ENCODE measurements at regions not wholly inside any gene's neighbourhood (a gene's known extent, or its start where the extent isn't known, plus 50 kb on each side); places are given as distances from the start of the nearest gene placed in this dataset.

GRCh38 chr12:46105735-46106134 is 115.4 kb upstream of the SCAF11 start:
- H2BK5ac ChIP-seq (ENCODE audit: low read depth, low read length, poor library complexity, severe bottlenecking) = no peak overlapping the region
- no peak overlapping the region for H2AK5ac ChIP-seq (ENCODE audit: low read length, severe bottlenecking)
- DNase-seq = no peak
- no peak overlapping the region for H4K8ac ChIP-seq (ENCODE audit: low read length)
- H3K4ac ChIP-seq (ENCODE audit: low read depth in 1 of 2, low read length in 2 of 2) = no peak overlapping the region
- H3K27ac ChIP-seq (ENCODE audit: low read length, poor library complexity, severe bottlenecking) = no peak overlapping the region
- no peak overlapping the region for H3K9ac ChIP-seq (ENCODE audit: low read length)
- no peaks in the 10 kb centered on the region for H3K36me3 ChIP-seq (ENCODE audit: control insufficient read depth in 1 of 2, insufficient read depth in 2 of 2, low read depth in 1 of 2, low read length in 2 of 2)
- H3K27me3 ChIP-seq (ENCODE audit: control insufficient read depth in 1 of 2, insufficient read depth in 1 of 2, low read length in 2 of 2) = no peaks in the 10 kb centered on the region
- no peak overlapping the region for H3K4me3 ChIP-seq (ENCODE audit: insufficient read depth in 1 of 2, low read depth in 1 of 2, low read length in 2 of 2)
- H3K9me3 ChIP-seq (ENCODE audit: control insufficient read depth, low read length) = peaks cover 3% of the 10 kb centered on the region
- H2BK12ac ChIP-seq (ENCODE audit: low read length in 2 of 2) = no peak overlapping the region
- H4K91ac ChIP-seq (ENCODE audit: low read length) = no peak overlapping the region
- H2BK15ac ChIP-seq (ENCODE audit: low read depth, poor library complexity, severe bottlenecking) = no peak overlapping the region
- WGBS = 90% methylated on average over 1 of the region's 2 CpGs
- H3K4me2 ChIP-seq (ENCODE audit: low read length, poor library complexity, severe bottlenecking) = no peak overlapping the region
- no peaks in the 10 kb centered on the region for H3K79me1 ChIP-seq (replicated peaks; ENCODE audit: low read length, poor library complexity, severe bottlenecking)
- H2AFZ ChIP-seq (ENCODE audit: low read depth, low read length) = no peak overlapping the region
- H3K18ac ChIP-seq (ENCODE audit: low read depth in 1 of 2, low read length in 2 of 2) = no peak overlapping the region
- no peak overlapping the region for H3K14ac ChIP-seq (ENCODE audit: low read length in 2 of 2)
- no peak overlapping the region for H2BK120ac ChIP-seq (ENCODE audit: low read depth, low read length)
- no peak overlapping the region for H3K23ac ChIP-seq (ENCODE audit: low read length in 2 of 2)
- H3K4me1 ChIP-seq (ENCODE audit: control insufficient read depth, insufficient read depth, low read depth, low read length) = peaks cover 7% of the 10 kb centered on the region

GRCh38 chr12:46103559-46104383 is 113.4 kb upstream of the SCAF11 start:
- Histone ChIP-seq H2BK120ac (ENCODE audit: low read depth, low read length) (no peak overlapping the region), H4K91ac (ENCODE audit: low read length) (no peak overlapping the region), H3K14ac (ENCODE audit: low read length in 2 of 2) (no peak overlapping the region)

GRCh38 chr12:46101485-46101869 is 111.1 kb upstream of the SCAF11 start:
- no peak overlapping the region for H2AFZ ChIP-seq (ENCODE audit: low read depth, low read length)
- H3K9me3 ChIP-seq (ENCODE audit: control insufficient read depth, low read length) = no peaks in the 10 kb centered on the region
- no peak overlapping the region for H3K4ac ChIP-seq (ENCODE audit: low read depth in 1 of 2, low read length in 2 of 2)
- no peak overlapping the region for H3K4me2 ChIP-seq (ENCODE audit: low read length, poor library complexity, severe bottlenecking)
- H3K27me3 ChIP-seq (ENCODE audit: control insufficient read depth in 1 of 2, insufficient read depth in 1 of 2, low read length in 2 of 2) = no peaks in the 10 kb centered on the region
- H3K14ac ChIP-seq (ENCODE audit: low read length in 2 of 2) = no peak overlapping the region
- 74% methylated on average over 3 of the region's 4 CpGs for WGBS
- no peaks in the 10 kb centered on the region for H3K79me1 ChIP-seq (replicated peaks; ENCODE audit: low read length, poor library complexity, severe bottlenecking)
- H4K8ac ChIP-seq (ENCODE audit: low read length) = no peak overlapping the region
- H3K4me1 ChIP-seq (ENCODE audit: control insufficient read depth, insufficient read depth, low read depth, low read length) = peaks cover 7% of the 10 kb centered on the region
- DNase-seq = no peak
- H2BK5ac ChIP-seq (ENCODE audit: low read depth, low read length, poor library complexity, severe bottlenecking) = no peak overlapping the region
- H2BK15ac ChIP-seq (ENCODE audit: low read depth, poor library complexity, severe bottlenecking) = no peak overlapping the region
- no peak overlapping the region for H3K18ac ChIP-seq (ENCODE audit: low read depth in 1 of 2, low read length in 2 of 2)
- H3K36me3 ChIP-seq (ENCODE audit: control insufficient read depth in 1 of 2, insufficient read depth in 2 of 2, low read depth in 1 of 2, low read length in 2 of 2) = no peaks in the 10 kb centered on the region
- H2BK12ac ChIP-seq (ENCODE audit: low read length in 2 of 2) = no peak overlapping the region
- no peak overlapping the region for H2AK5ac ChIP-seq (ENCODE audit: low read length, severe bottlenecking)
- no peak overlapping the region for H3K4me3 ChIP-seq (ENCODE audit: insufficient read depth in 1 of 2, low read depth in 1 of 2, low read length in 2 of 2)
- no peak overlapping the region for H3K23ac ChIP-seq (ENCODE audit: low read length in 2 of 2)
- no peak overlapping the region for H4K91ac ChIP-seq (ENCODE audit: low read length)
- no peak overlapping the region for H3K9ac ChIP-seq (ENCODE audit: low read length)
- no peak overlapping the region for H2BK120ac ChIP-seq (ENCODE audit: low read depth, low read length)
- no peak overlapping the region for H3K27ac ChIP-seq (ENCODE audit: low read length, poor library complexity, severe bottlenecking)

More at GRCh38 chr12:46103559-46104383, 113.4 kb upstream of the SCAF11 start:
- no peak overlapping the region for H3K23ac ChIP-seq (ENCODE audit: low read length in 2 of 2)
- no peak overlapping the region for H3K4me2 ChIP-seq (ENCODE audit: low read length, poor library complexity, severe bottlenecking)
- no peaks in the 10 kb centered on the region for H3K36me3 ChIP-seq (ENCODE audit: control insufficient read depth in 1 of 2, insufficient read depth in 2 of 2, low read depth in 1 of 2, low read length in 2 of 2)
- no peak overlapping the region for H3K18ac ChIP-seq (ENCODE audit: low read depth in 1 of 2, low read length in 2 of 2)
- H2BK12ac ChIP-seq (ENCODE audit: low read length in 2 of 2) = no peak overlapping the region
- H2AK5ac ChIP-seq (ENCODE audit: low read length, severe bottlenecking) = no peak overlapping the region
- H3K79me1 ChIP-seq (replicated peaks; ENCODE audit: low read length, poor library complexity, severe bottlenecking) = no peaks in the 10 kb centered on the region
- H2BK5ac ChIP-seq (ENCODE audit: low read depth, low read length, poor library complexity, severe bottlenecking) = no peak overlapping the region
- no peaks in the 10 kb centered on the region for H3K27me3 ChIP-seq (ENCODE audit: control insufficient read depth in 1 of 2, insufficient read depth in 1 of 2, low read length in 2 of 2)
- no peak overlapping the region for H4K8ac ChIP-seq (ENCODE audit: low read length)
- H2AFZ ChIP-seq (ENCODE audit: low read depth, low read length) = no peak overlapping the region
- no peak overlapping the region for H2BK15ac ChIP-seq (ENCODE audit: low read depth, poor library complexity, severe bottlenecking)
- WGBS = 90% methylated on average over 2 of the region's 3 CpGs
- no peak overlapping the region for H3K9ac ChIP-seq (ENCODE audit: low read length)
- H3K4me3 ChIP-seq (ENCODE audit: insufficient read depth in 1 of 2, low read depth in 1 of 2, low read length in 2 of 2) = no peak overlapping the region
- no peak overlapping the region for H3K27ac ChIP-seq (ENCODE audit: low read length, poor library complexity, severe bottlenecking)
- no peak for DNase-seq
- H3K4me1 ChIP-seq (ENCODE audit: control insufficient read depth, insufficient read depth, low read depth, low read length) = peaks cover 7% of the 10 kb centered on the region
- H3K4ac ChIP-seq (ENCODE audit: low read depth in 1 of 2, low read length in 2 of 2) = no peak overlapping the region
- peaks cover 3% of the 10 kb centered on the region for H3K9me3 ChIP-seq (ENCODE audit: control insufficient read depth, low read length)

- H2BK12ac ChIP-seq (ENCODE audit: low read length in 2 of 2) = no peak overlapping the region
- DNase-seq = no peak
- no peaks in the 10 kb centered on the region for H3K79me1 ChIP-seq (replicated peaks; ENCODE audit: low read length, poor library complexity, severe bottlenecking)
- WGBS = 85% methylated on average over 6 of the region's 6 CpGs
- no peaks in the 10 kb centered on the region for H3K27me3 ChIP-seq (ENCODE audit: control insufficient read depth in 1 of 2, insufficient read depth in 1 of 2, low read length in 2 of 2)
- H2AK5ac ChIP-seq (ENCODE audit: low read length, severe bottlenecking) = no peak overlapping the region
- H3K4me2 ChIP-seq (ENCODE audit: low read length, poor library complexity, severe bottlenecking) = no peak overlapping the region
- no peak overlapping the region for H2BK120ac ChIP-seq (ENCODE audit: low read depth, low read length)
- H3K4ac ChIP-seq (ENCODE audit: low read depth in 1 of 2, low read length in 2 of 2) = no peak overlapping the region
- H3K9me3 ChIP-seq (ENCODE audit: control insufficient read depth, low read length) = no peaks in the 10 kb centered on the region
- H3K4me3 ChIP-seq (ENCODE audit: insufficient read depth in 1 of 2, low read depth in 1 of 2, low read length in 2 of 2) = no peak overlapping the region
- peaks cover 7% of the 10 kb centered on the region for H3K4me1 ChIP-seq (ENCODE audit: control insufficient read depth, insufficient read depth, low read depth, low read length)
- H3K27ac ChIP-seq (ENCODE audit: low read length, poor library complexity, severe bottlenecking) = no peak overlapping the region
- H2BK5ac ChIP-seq (ENCODE audit: low read depth, low read length, poor library complexity, severe bottlenecking) = no peak overlapping the region
- no peak overlapping the region for H2BK15ac ChIP-seq (ENCODE audit: low read depth, poor library complexity, severe bottlenecking)
- H3K18ac ChIP-seq (ENCODE audit: low read depth in 1 of 2, low read length in 2 of 2) = no peak overlapping the region
- no peak overlapping the region for H3K9ac ChIP-seq (ENCODE audit: low read length)
- H4K8ac ChIP-seq (ENCODE audit: low read length) = no peak overlapping the region
- H2AFZ ChIP-seq (ENCODE audit: low read depth, low read length) = no peak overlapping the region
- H3K23ac ChIP-seq (ENCODE audit: low read length in 2 of 2) = no peak overlapping the region
- H4K91ac ChIP-seq (ENCODE audit: low read length) = no peak overlapping the region
- H3K36me3 ChIP-seq (ENCODE audit: control insufficient read depth in 1 of 2, insufficient read depth in 2 of 2, low read depth in 1 of 2, low read length in 2 of 2) = no peaks in the 10 kb centered on the region
- H3K14ac ChIP-seq (ENCODE audit: low read length in 2 of 2) = no peak overlapping the region
These were observed 110.4 kb upstream of the SCAF11 start for GRCh38 chr12:46100551-46101484.

Measured in mesenchymal stem cell (in vitro differentiated cells and primary cell).